GM10248 (cell line): ENCODE measurements at regions not wholly inside any gene's neighbourhood (a gene's known extent, or its start where the extent isn't known, plus 50 kb on each side); places are given as distances from the start of the nearest gene placed in this dataset.

Experiments
- CTCF ChIA-PET: fragments of 300-600 bp; sonication (Branson Sonifier 250); formaldehyde crosslinking; extraction: SDS; loops from one replicate; lab custom pipeline; 2021; ENCODE audit warnings: antibody characterized with exemption; lab: Yijun Ruan, JAX
- POLR2A ChIA-PET: fragments of 350-650 bp; sonication (Branson Sonifier 250); formaldehyde crosslinking; extraction: SDS; loops from one replicate; lab custom pipeline; 2020; ENCODE audit warnings: antibody characterized with exemption; lab: Yijun Ruan, JAX
- DNase-seq: peaks from one replicate; pipeline ENCODE4 v3.0.0; 2012; ENCODE audit errors: extremely low spot score
- TF ChIP-seq, protein P1 (sequence below): IDR thresholded peaks from 2 replicates; pipeline ENCODE4 v1.5.1; 2012; ENCODE audit warnings: mild to moderate bottlenecking, low read depth; ENCODE audit errors: extremely low read depth, missing control alignments, control extremely low read depth

- peak; percentile 69 for DNase-seq
- TF ChIP-seq, protein P1, sequence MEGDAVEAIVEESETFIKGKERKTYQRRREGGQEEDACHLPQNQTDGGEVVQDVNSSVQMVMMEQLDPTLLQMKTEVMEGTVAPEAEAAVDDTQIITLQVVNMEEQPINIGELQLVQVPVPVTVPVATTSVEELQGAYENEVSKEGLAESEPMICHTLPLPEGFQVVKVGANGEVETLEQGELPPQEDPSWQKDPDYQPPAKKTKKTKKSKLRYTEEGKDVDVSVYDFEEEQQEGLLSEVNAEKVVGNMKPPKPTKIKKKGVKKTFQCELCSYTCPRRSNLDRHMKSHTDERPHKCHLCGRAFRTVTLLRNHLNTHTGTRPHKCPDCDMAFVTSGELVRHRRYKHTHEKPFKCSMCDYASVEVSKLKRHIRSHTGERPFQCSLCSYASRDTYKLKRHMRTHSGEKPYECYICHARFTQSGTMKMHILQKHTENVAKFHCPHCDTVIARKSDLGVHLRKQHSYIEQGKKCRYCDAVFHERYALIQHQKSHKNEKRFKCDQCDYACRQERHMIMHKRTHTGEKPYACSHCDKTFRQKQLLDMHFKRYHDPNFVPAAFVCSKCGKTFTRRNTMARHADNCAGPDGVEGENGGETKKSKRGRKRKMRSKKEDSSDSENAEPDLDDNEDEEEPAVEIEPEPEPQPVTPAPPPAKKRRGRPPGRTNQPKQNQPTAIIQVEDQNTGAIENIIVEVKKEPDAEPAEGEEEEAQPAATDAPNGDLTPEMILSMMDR = peak; percentile 89
- POLR2A ChIA-PET = no interaction called here
- CTCF ChIA-PET = interaction anchor here (0.7 to 3.7 kb wide), 20 partner anchors 9 to 1120 kb away, joined by 3 to 29 read pairs (median 4); no protein-coding TSS in a partner anchor
These were observed 229.2 kb upstream of the CAMK1G start for GRCh38 chr1:209354111-209354839.

GRCh38 chr1:209354840-209355165 lies 228.7 kb upstream of the CAMK1G start:
- no peak for DNase-seq
- ChIA-PET CTCF (interaction anchor here (0.7 to 3.7 kb wide), 20 partner anchors 8 to 1121 kb away, joined by 3 to 29 read pairs (median 4); no protein-coding TSS in a partner anchor), POLR2A (no interaction called here)
- TF ChIP-seq, protein P1 = no peak

DNA sequence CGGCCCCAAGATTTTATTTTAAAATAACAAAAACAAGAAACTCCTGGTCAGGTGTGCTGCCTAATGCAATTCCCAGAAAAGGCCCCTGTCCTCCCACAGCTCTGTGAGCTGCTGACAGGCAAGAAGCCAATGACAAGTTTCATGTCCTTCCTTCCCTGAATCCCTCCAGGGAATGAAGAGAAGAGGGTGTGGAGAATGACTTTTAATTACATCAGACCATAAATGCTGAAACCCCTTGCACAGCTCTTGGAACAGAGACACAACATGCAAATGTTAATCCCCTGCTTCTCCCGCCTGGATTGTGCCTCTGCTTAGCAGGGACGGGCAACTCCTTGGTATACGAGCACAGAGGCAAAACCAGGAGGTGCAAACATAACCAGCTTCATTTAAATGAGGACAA lies 228.1 kb upstream of the CAMK1G start:
- TF ChIP-seq, protein P1 = no peak
- ChIA-PET CTCF (interaction anchor here (1.0 to 3.7 kb wide), 6 partner anchors 10 to 93 kb away, joined by 3 to 14 read pairs (median 3); no protein-coding TSS in a partner anchor), POLR2A (no interaction called here)
- DNase-seq = no peak

DNA sequence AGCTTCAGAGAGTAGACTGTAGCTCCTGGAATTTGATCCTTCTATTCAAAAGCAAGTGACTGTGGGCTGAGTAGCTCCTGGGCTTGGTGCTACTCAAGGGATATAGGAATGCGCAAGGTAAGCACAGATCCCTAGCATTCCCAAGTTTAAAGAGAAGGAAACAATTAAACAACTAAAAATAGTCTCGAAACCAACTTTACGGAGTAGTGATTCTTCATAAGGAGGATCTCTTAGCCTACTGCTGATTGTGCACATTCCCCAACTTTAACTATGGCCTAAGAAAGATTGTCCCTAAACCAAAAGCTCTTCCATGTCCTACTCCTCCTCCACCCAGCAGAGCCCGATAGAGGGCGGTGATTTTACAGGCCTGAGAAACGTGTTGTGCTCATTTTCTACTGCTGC lies 226.5 kb upstream of the CAMK1G start:
- CTCF ChIA-PET = interaction anchor here (1.3 kb wide), 1 partner anchor 16 kb away, joined by 3 read pairs; no protein-coding TSS in a partner anchor
- DNase-seq = no peak
- TF ChIP-seq, protein P1 = no peak
- POLR2A ChIA-PET = no interaction called here

DNA sequence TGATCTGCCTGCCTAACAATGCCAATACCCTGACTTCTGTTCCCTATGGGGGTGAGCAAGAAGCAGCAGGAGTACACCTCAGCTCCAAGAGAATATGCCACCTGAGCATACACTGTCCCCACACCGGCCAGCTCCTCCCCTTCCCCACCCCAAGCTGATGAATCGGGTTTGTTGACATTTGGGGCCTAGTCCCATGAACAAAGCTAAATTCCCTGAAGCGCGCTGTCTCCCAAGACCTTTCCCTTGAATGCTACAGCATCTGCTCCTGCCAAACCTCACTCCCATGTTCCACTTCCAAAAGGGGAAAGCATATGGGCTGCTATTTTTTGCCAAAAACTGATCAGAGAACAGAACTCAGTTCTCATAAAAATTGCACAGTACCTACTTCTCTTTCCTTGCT lies 220.4 kb upstream of the CAMK1G start:
- POLR2A ChIA-PET = no interaction called here
- TF ChIP-seq, protein P1 = no peak

GRCh38 chr1:209364716-209365115 lies 218.8 kb upstream of the CAMK1G start:
- no peak for DNase-seq
- CTCF ChIA-PET = interaction anchor here (1.4 to 2.8 kb wide), 2 partner anchors 10 to 23 kb away, joined by 3 to 14 read pairs; no protein-coding TSS in a partner anchor
- TF ChIP-seq, protein P1 = no peak
- POLR2A ChIA-PET = no interaction called here

More for the DNA sequence above, 220.4 kb upstream of the CAMK1G start:
- DNase-seq = no peak
- CTCF ChIA-PET = interaction anchor here (1.0 to 1.2 kb wide), 3 partner anchors 9 to 15 kb away, joined by 3 to 7 read pairs (median 3); no protein-coding TSS in a partner anchor
